Psoas muscle (tissue), 7 donors: ENCODE measurements at regions not wholly inside any gene's neighbourhood (a gene's known extent, or its start where the extent isn't known, plus 50 kb on each side); places are given as distances from the start of the nearest gene placed in this dataset.

Source experiments
- ATAC-seq, 4 donors: fragments of 200-7000 bp; cut with Tn5 transposase; one replicate each; pipeline ENCODE4 v1.9.1; 2020; ENCODE audit warnings: moderate library complexity in 3 of 4, mild to moderate bottlenecking in 2 of 4
- DNase-seq, 2 donors: peaks; one replicate each; pipeline ENCODE4 v3.0.0-alpha.2; 2020
- H3K27ac ChIP-seq: fragments of 200-600 bp; one replicate; pipeline ENCODE4 v1.8.0; 2022
- H3K27me3 ChIP-seq, 3 donors: fragments of 200-600 bp in 1 of 3; one replicate each; pipeline versions ENCODE4 v1.6.1 to v1.8.0; 2013 to 2022; ENCODE audit warnings: low read length in 2 of 3, mild to moderate bottlenecking in 2 of 3, moderate library complexity in 1 of 3; ENCODE audit not compliant: insufficient read depth in 3 of 3
- H3K36me3 ChIP-seq, 2 donors: fragments of 200-600 bp in 1 of 2; one replicate each; pipeline versions ENCODE4 v1.6.1 to v1.8.0; 2013 to 2022; ENCODE audit warnings: low read depth in 1 of 2, mild to moderate bottlenecking in 1 of 2, moderate library complexity in 1 of 2; ENCODE audit not compliant: insufficient read depth in 1 of 2
- H3K4me1 ChIP-seq: fragments of 200-600 bp; one replicate; pipeline ENCODE4 v1.8.0; 2022
- H3K4me3 ChIP-seq: fragments of 200-600 bp; one replicate; pipeline ENCODE4 v1.8.0; 2022; ENCODE audit warnings: mild to moderate bottlenecking
- H3K9me3 ChIP-seq: fragments of 200-600 bp; one replicate; pipeline ENCODE4 v1.8.0; 2022
- WGBS, 3 donors: extraction: QIAGEN DNeasy Blood & Tissue Kit; methylation state at CpG; one replicate each; pipeline versions ENCODE4 v1.1.6 to v1.1.7; 2013; 5-methylcytosine and 5-hydroxymethylcytosine counted together
- intact Hi-C, 2 donors: fragments of 100-400 bp; cut with DNase I; formaldehyde crosslinking; loops; one replicate each; pipeline versions ENCODE4 v1.11.0 to v1.14.2; 2022
- TF ChIP-seq, protein P1 (sequence below): fragments of 200-600 bp; IDR thresholded peaks from one replicate; pipeline ENCODE4 v1.8.0; 2022; ENCODE audit warnings: antibody characterized with exemption
- donor health status: healthy with polysubstance abuse.
- donor health status: DM: no; HTN: no; CAD: no; lungs with moderate emphysema.
- donor health status: Bipolar disorder and iron deficiency.
- donor health status: healthy.
- donor health status: DM: yes; HTN: yes; CAD: no.
- donor health status: DM: no; HTN: no; CAD: no.
- donor health status: DM: yes; HTN: yes; CAD: no.

DNA sequence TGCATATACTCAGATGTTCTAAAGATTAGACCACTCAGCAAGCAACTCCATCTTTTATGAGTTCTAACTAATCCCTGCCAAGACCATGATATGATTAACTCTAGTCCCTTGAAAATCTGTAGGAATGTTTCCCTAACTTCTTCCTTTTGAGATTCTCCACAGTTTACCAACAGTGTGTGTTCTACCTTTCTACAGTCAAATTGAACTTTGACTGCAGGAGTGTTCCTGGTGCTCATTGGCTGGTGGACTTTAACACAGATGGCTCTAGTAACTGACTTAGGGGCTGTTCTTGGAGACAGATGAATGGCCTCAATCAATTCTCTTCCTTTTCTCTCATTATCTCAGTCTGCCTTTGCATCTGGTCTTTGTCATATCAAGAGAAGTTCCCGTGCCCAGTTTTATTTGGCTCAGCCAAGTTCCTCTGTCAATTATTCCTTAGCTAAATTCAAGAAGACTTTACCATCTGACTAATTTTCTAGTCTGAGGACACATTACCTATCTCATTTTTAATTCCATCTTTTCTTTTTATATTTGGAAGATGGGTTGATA lies 643.9 kb upstream of the CAMK1G start:
- ATAC-seq = no peak
- DNase-seq = no peak
- Histone ChIP-seq H3K4me3 (no peak overlapping the region), H3K9me3 (no peaks in the 10 kb centered on the region), H3K27me3 (no peaks in the 10 kb centered on the region), H3K4me1 (no peaks in the 10 kb centered on the region), H3K36me3 (no peaks in the 10 kb centered on the region), H3K27ac (no peak overlapping the region)
- 32 to 48% (median 43%) methylated on average over 1 of the region's 1 CpG for WGBS, 3 donors
- intact Hi-C loops = no loop called here
- TF ChIP-seq, protein P1, sequence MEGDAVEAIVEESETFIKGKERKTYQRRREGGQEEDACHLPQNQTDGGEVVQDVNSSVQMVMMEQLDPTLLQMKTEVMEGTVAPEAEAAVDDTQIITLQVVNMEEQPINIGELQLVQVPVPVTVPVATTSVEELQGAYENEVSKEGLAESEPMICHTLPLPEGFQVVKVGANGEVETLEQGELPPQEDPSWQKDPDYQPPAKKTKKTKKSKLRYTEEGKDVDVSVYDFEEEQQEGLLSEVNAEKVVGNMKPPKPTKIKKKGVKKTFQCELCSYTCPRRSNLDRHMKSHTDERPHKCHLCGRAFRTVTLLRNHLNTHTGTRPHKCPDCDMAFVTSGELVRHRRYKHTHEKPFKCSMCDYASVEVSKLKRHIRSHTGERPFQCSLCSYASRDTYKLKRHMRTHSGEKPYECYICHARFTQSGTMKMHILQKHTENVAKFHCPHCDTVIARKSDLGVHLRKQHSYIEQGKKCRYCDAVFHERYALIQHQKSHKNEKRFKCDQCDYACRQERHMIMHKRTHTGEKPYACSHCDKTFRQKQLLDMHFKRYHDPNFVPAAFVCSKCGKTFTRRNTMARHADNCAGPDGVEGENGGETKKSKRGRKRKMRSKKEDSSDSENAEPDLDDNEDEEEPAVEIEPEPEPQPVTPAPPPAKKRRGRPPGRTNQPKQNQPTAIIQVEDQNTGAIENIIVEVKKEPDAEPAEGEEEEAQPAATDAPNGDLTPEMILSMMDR = no peak

DNA sequence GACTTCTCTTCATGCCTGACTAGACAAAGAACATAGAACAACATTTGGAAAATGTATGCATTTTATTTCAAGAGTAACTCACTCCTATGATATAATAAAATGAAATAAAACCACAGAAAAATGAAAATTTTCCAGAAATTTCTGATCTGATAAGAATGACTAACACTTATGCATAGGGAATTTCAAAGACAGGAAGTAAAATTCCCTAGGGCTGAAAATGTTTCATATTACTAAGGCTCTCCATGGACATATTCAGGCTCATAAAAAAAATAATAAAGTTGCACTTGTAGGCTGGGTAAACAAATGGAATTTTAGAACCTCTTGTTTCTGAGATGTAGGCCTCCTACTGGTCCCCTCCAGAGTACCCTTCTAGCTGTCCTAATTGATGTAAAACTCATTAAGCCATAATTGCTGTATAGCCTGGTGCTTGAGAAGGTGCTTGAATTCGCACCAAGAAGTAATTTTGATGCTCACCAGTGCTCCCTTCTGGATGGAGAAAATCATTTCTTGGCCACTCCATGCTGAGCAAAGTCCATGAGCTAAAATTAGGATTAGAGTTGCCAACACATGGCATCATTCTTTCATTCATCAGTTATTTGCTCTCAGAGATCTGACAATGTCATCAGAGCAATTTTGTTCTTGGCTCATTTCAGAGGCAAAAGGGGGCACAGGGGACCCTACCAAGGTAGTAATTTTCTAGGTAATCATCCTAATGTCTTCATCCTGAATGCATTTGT lies 641.0 kb upstream of the CAMK1G start:
- intact Hi-C loops = no loop called here
- 78 to 94% (median 86%) methylated on average over 1 of the region's 1 CpG for WGBS, 3 donors
- no peak overlapping the region for H3K27ac ChIP-seq
- TF ChIP-seq, protein P1 = no peak
- no peak for ATAC-seq
- H3K4me1 ChIP-seq = no peaks in the 10 kb centered on the region
- no peak for DNase-seq
- no peaks in the 10 kb centered on the region for H3K9me3 ChIP-seq
- no peaks in the 10 kb centered on the region for H3K27me3 ChIP-seq
- H3K36me3 ChIP-seq = no peaks in the 10 kb centered on the region
- no peak overlapping the region for H3K4me3 ChIP-seq

DNA sequence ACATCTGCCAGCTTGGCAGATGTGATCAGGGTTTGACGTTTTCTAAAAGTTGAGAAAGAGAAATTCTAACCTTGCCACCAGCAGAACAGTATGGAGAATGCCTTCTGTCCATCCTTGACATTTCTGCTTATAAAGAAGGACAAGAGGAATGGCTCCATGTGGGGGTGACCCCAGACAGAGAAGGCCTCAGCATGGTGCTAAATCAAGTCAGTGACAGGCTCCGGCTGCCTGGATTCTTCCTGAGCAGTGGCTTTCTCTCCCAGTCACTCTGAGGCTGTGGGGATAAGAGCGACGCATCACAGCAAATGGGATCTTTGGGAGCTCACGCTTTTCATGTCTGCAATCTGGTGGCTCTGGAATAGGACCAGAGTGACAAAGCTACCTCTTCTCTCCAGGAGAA lies 640.2 kb upstream of the CAMK1G start:
- no peaks in the 10 kb centered on the region for H3K9me3 ChIP-seq
- H3K27me3 ChIP-seq = no peaks in the 10 kb centered on the region
- H3K27ac ChIP-seq = no peak overlapping the region
- H3K4me3 ChIP-seq = no peak overlapping the region
- 70 to 78% (median 71%) methylated on average over 5 of the region's 5 CpGs for WGBS, 3 donors
- no peak for ATAC-seq
- TF ChIP-seq, protein P1 = no peak
- no peaks in the 10 kb centered on the region for H3K36me3 ChIP-seq
- intact Hi-C loops = no loop called here
- no peak for DNase-seq
- no peaks in the 10 kb centered on the region for H3K4me1 ChIP-seq

DNA sequence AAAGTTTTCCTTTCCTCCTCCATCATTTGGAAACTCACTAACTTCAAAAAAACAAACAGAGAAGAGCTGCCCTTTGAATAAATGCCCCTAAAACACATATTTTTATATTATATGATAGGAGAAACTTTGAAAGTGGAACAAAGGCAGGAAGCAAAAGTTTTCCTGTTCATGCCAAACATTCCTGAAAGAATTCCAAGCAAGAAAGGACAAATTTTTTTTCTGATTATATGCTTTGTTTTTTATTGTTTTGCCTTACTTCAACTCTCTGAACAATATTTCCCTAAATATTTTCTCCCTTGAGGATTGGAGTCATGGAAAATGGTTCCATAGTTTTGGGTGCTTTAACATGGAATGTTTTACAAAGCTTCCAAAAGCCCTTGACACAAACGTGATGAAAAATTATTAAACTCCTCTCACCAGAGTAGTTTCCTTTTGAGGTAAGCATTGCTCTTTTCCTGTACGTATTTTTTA lies 638.5 kb upstream of the CAMK1G start:
- H3K4me3 ChIP-seq = no peak overlapping the region
- no peaks in the 10 kb centered on the region for H3K9me3 ChIP-seq
- WGBS, 3 donors = 3 to 12% (median 4%) methylated on average over 2 of the region's 2 CpGs
- DNase-seq = no peak
- H3K4me1 ChIP-seq = no peaks in the 10 kb centered on the region
- no peaks in the 10 kb centered on the region for H3K36me3 ChIP-seq
- H3K27ac ChIP-seq = no peak overlapping the region
- no peaks in the 10 kb centered on the region for H3K27me3 ChIP-seq
- ATAC-seq = no peak
- intact Hi-C loops = no loop called here
- TF ChIP-seq, protein P1 = no peak

DNA sequence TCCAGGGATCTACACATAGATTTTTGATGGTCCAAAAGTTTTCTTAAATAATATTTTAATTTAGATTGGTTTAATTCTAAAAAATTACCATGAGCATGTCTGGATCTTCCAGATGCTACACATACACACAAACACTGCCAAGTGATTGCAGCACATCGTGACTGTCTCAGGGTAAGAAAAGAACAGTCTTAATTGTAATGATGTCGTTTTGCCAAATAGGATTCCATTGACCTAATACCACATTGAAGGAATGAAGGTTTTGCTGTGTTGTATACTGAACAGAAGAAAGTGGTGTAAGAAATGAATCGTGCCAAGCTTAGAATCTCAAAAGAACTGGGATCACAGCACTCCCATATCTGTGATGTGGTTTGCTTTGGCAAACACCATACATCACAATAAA lies 633.3 kb upstream of the CAMK1G start:
- Histone ChIP-seq H3K9me3 (no peaks in the 10 kb centered on the region), H3K27me3 (no peaks in the 10 kb centered on the region), H3K4me1 (no peaks in the 10 kb centered on the region), H3K36me3 (no peaks in the 10 kb centered on the region), H3K27ac (no peak overlapping the region), H3K4me3 (no peak overlapping the region)
- TF ChIP-seq, protein P1 = no peak
- intact Hi-C loops = no loop called here
- 68 to 71% (median 69%) methylated on average over 3 of the region's 3 CpGs for WGBS, 3 donors
- ATAC-seq (no peak), DNase-seq (no peak)
